AG09309 (cell line): ENCODE measurements at regions not wholly inside any gene's neighbourhood (a gene's known extent, or its start where the extent isn't known, plus 50 kb on each side); places are given as distances from the start of the nearest gene placed in this dataset.

Source experiments
- DNase-seq: peaks from one replicate; pipeline ENCODE4 v3.0.0-alpha.2; 2010; ENCODE audit warnings: low read depth
- H3K4me3 ChIP-seq: 2 replicates; pipeline ENCODE4 v1.5.1; 2011; ENCODE audit warnings: mild to moderate bottlenecking, low read depth, low read length, moderate library complexity; ENCODE audit not compliant: control insufficient read depth
- TF ChIP-seq, protein P1 (sequence below): IDR thresholded peaks from 2 replicates; pipeline ENCODE4 v1.5.1; 2011; ENCODE audit warnings: mild to moderate bottlenecking, low read depth, low read length, inconsistent platforms; ENCODE audit not compliant: insufficient read depth, control insufficient read depth; ENCODE audit errors: missing control alignments

DNA sequence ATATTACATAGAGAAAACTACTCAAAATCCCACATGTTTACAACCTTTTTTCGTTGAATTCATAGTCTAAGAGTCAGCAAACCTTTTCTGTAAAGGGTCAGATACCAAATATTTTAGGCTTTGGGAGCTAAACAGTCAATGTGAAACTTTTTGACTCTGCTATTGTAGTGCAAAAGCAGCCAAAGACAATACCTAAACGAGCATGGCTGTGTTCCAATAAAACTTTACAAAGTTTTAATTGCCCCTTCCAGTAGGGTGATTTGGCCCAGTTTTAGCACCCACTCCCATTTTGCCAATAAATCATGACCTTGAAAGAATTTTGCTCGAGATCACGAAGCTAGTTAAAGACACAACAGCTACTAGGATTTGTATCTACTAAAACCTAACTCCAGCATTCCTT, 147.2 kb downstream of the ANKRD50 start:
- DNase-seq = no peak
- H3K4me3 ChIP-seq = no peak overlapping the region
- TF ChIP-seq, protein P1, sequence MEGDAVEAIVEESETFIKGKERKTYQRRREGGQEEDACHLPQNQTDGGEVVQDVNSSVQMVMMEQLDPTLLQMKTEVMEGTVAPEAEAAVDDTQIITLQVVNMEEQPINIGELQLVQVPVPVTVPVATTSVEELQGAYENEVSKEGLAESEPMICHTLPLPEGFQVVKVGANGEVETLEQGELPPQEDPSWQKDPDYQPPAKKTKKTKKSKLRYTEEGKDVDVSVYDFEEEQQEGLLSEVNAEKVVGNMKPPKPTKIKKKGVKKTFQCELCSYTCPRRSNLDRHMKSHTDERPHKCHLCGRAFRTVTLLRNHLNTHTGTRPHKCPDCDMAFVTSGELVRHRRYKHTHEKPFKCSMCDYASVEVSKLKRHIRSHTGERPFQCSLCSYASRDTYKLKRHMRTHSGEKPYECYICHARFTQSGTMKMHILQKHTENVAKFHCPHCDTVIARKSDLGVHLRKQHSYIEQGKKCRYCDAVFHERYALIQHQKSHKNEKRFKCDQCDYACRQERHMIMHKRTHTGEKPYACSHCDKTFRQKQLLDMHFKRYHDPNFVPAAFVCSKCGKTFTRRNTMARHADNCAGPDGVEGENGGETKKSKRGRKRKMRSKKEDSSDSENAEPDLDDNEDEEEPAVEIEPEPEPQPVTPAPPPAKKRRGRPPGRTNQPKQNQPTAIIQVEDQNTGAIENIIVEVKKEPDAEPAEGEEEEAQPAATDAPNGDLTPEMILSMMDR = no peak

DNA sequence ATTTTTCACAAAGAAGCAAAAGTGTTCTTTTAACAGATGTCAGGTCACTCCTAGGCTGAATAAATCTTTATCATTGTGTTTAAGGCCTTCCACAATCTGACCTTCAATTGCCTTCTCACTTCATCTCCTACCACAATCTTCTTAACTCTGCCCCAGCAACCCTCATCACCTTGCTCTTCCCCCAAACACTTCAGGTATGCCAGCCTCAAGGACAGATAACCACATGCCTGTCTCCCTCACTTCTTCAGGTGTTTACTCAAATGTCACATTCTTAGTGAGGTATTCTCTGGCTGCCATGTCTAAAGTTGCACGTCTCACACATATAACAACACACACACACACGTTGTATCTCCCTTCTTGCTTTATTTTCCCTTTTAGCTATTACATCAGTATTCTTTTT, 146.5 kb downstream of the ANKRD50 start:
- TF ChIP-seq, protein P1 = no peak
- DNase-seq = no peak
- no peak overlapping the region for H3K4me3 ChIP-seq

DNA sequence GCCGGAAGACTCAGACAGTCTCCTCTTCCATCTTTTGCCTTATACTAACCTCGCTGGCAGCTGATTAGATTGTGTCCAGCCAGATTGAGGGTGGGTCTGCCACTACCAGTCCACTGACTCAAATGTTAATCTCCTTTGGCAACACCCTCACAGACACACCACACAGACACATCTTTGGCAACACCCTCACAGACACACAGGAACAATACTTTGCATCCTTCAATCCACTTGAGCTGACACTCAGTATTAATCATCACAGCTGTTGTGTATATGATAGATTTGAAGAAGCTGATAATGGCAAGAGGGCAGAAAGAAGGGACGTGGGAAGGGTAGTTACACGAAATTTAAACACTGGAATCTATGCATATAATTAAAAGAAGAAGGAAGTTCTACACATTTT, 139.5 kb downstream of the ANKRD50 start:
- no peak for DNase-seq
- TF ChIP-seq, protein P1 = no peak

DNA sequence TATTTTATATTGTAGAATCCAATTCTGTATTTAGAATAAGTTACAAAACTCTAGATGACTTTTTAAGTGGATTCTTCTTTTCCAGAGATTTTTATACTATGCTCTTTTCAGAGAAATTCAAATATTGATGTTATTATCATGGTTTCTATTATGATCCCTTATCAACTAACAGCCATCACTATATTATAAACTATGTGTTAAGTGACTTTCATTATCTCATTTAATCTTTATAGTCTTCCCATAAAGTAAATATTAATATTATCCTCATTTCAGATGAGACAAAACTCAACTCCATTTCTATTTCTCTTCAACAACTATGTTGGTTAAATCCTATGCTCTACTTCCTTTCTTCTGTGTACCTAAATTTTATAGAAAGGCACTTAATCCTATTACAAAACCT, 132.6 kb downstream of the ANKRD50 start:
- no peak overlapping the region for H3K4me3 ChIP-seq
- DNase-seq = no peak
- TF ChIP-seq, protein P1 = no peak

More for the DNA sequence above, 139.5 kb downstream of the ANKRD50 start:
- no peak overlapping the region for H3K4me3 ChIP-seq

DNA sequence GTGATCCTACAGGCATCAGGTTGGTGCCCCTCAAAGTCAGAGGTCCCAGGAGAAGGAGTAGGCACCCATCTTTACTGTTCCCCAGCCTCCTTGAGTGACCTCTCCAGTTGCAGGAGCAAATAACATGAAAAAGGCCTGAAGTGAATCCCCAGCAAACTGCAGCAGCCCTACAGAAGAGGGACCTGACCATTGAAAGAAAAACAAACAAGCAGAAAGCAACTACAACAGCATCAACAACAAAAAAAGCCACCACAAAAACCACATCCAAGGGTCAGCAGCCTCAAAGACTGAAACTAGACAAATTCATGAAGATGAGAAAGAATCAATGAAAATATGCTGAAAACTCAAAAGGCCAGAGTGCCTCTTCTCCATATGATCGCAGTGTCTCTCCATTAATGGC, 128.7 kb downstream of the ANKRD50 start:
- TF ChIP-seq, protein P1 = no peak
- H3K4me3 ChIP-seq = no peak overlapping the region
- no peak for DNase-seq

DNA sequence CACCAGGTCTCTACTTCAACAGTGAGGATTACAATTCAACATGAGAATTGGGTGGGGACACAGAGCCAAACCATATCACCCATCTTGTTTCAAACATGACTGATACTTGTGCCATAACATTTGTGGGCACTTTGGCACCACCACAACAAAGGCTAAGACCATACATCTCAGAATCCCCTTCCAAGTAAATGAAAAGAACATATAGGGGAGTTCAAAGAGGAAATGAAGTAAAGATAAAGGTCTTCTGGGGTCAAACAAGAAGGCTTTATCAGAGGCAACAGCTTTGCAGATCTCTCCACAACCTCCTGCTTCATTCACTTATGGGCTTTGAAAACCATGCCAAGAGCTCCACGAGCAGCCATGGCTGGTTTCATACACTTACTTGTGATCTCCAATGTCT, 122.7 kb downstream of the ANKRD50 start:
- H3K4me3 ChIP-seq = no peak overlapping the region
- no peak for DNase-seq
- TF ChIP-seq, protein P1 = no peak

DNA sequence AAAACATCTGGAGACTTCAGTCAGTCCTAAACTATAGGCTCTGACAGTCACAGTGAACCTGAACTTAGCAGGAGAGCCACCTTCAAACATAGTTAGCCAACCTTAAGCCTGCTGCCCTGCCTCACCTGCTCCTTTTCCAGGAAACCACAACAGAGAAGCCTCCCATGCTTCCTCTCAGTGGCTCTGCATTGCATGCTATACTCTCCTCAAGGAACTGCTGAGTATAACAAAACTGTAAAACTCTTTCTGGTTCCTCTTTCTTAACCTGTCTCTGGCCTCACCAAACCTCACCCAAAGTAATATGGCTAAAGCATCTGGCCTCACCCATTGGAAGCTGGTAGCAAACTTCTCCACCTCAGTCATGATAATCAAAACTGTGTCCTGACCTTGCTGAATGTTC, 122.1 kb downstream of the ANKRD50 start:
- DNase-seq = no peak
- no peak overlapping the region for H3K4me3 ChIP-seq
- TF ChIP-seq, protein P1 = no peak
